H1 (cell line): ENCODE measurements at regions not wholly inside any gene's neighbourhood (a gene's known extent, or its start where the extent isn't known, plus 50 kb on each side); places are given as distances from the start of the nearest gene placed in this dataset.

Experiments
- CTCF ChIA-PET: fragments of 300-600 bp; sonication (Branson Sonifier 250); formaldehyde crosslinking; loops from one replicate; lab custom pipeline; 2021; ENCODE audit not compliant: partially characterized antibody; lab: Charles Lee
- POLR2A ChIA-PET: fragments of 300-600 bp; sonication (Branson Sonifier 250); formaldehyde crosslinking; loops from one replicate; lab custom pipeline; 2021; ENCODE audit warnings: inconsistent platforms; ENCODE audit not compliant: partially characterized antibody; lab: Charles Lee
- DNase-seq, 2 experiments: peaks; one replicate each; pipeline versions ENCODE4 v3.0.0 to v3.0.0-alpha.2; 2010 to 2022; ENCODE audit warnings: low spot score in 2 of 2, low read depth in 1 of 2, mixed read lengths in 1 of 2
- FAIRE-seq: peaks from 2 replicates; lab custom pipeline; 2011; peaks lifted over from hg19 to GRCh38; lab: Jason Lieb, UNC
- H2AFZ ChIP-seq: 2 replicates; pipeline ENCODE4 v1.8.1; 2012; ENCODE audit warnings: low read length, inconsistent platforms
- H2AK5ac ChIP-seq: 2 replicates; pipeline ENCODE4 v1.6.1; 2013; ENCODE audit warnings: low read depth, low read length
- H2BK120ac ChIP-seq: replicated peaks from 2 replicates; pipeline ENCODE3; 2013; ENCODE audit warnings: low read depth, low read length, inconsistent platforms
- H2BK12ac ChIP-seq: 2 replicates; pipeline ENCODE4 v1.6.1; 2013; ENCODE audit warnings: low read depth, low read length
- H2BK15ac ChIP-seq: 2 replicates; pipeline ENCODE4 v1.6.1; 2013; ENCODE audit warnings: low read length
- H2BK20ac ChIP-seq: 2 replicates; pipeline ENCODE4 v1.6.1; 2013; ENCODE audit warnings: low read length
- H2BK5ac ChIP-seq: 2 replicates; pipeline ENCODE4 v1.6.1; 2013; ENCODE audit warnings: low read depth, low read length
- H3K14ac ChIP-seq: 2 replicates; pipeline ENCODE4 v1.6.1; 2013; ENCODE audit warnings: inconsistent platforms; ENCODE audit not compliant: insufficient read length
- H3K18ac ChIP-seq: 2 replicates; pipeline ENCODE4 v1.6.1; 2013; ENCODE audit warnings: low read length; ENCODE audit errors: extremely low read depth
- H3K23ac ChIP-seq: 2 replicates; pipeline ENCODE4 v1.6.1; 2013; ENCODE audit warnings: inconsistent platforms; ENCODE audit not compliant: insufficient read length
- H3K23me2 ChIP-seq: 2 replicates; pipeline ENCODE4 v1.6.1; 2013; ENCODE audit warnings: low read depth, low read length
- H3K27ac ChIP-seq: 2 replicates; pipeline ENCODE4 v1.6.1; 2011; ENCODE audit warnings: low read depth, low read length, inconsistent platforms
- H3K27me3 ChIP-seq, 4 experiments: replicated peaks in 1 of 4; 1 replicate in 1 of 4; 2 replicates in 3 of 4; pipeline versions ENCODE4 v1.6.1 to v1.8.1; 2011 to 2013; ENCODE audit warnings: low read length in 3 of 4, mild to moderate bottlenecking in 3 of 4, inconsistent platforms in 2 of 4, mixed read lengths in 2 of 4, moderate library complexity in 1 of 4; ENCODE audit not compliant: control insufficient read depth in 3 of 4, insufficient read depth in 3 of 4; ENCODE audit errors: extremely low read depth in 1 of 4
- H3K36me3 ChIP-seq, 4 experiments: 2 replicates each; pipeline versions ENCODE4 v1.6.1 to v1.8.1; 2011 to 2013; ENCODE audit warnings: mild to moderate bottlenecking in 4 of 4, low read length in 3 of 4, moderate library complexity in 2 of 4, control low read depth in 1 of 4, inconsistent platforms in 1 of 4; ENCODE audit not compliant: insufficient read depth in 4 of 4, control insufficient read depth in 2 of 4
- H3K4ac ChIP-seq: replicated peaks from 2 replicates; pipeline ENCODE3; 2013; ENCODE audit warnings: low read length, low read depth, mixed read lengths, inconsistent platforms; ENCODE audit not compliant: insufficient read length
- H3K4me1 ChIP-seq, 4 experiments: replicated peaks in 1 of 4; 1 replicate in 1 of 4; 2 replicates in 3 of 4; pipeline versions ENCODE4 v1.6.1 to v1.8.1; 2011 to 2013; ENCODE audit warnings: low read length in 3 of 4, inconsistent platforms in 2 of 4, mixed read lengths in 1 of 4; ENCODE audit not compliant: insufficient read depth in 4 of 4, control insufficient read depth in 3 of 4
- H3K4me2 ChIP-seq, 2 experiments: 2 replicates each; pipeline versions ENCODE4 v1.6.1 to v1.8.1; 2011 to 2013; ENCODE audit warnings: low read depth in 2 of 2, low read length in 2 of 2, control low read depth in 1 of 2, inconsistent platforms in 1 of 2, mild to moderate bottlenecking in 1 of 2; ENCODE audit not compliant: insufficient read depth in 1 of 2
- H3K4me3 ChIP-seq, 4 experiments: fragments of 200-600, 300-600 bp in 1 of 4; sonication (generic), shearing (Covaris generic), sonication (Bioruptor Twin) in 1 of 4; 2 replicates each; pipeline versions ENCODE4 v1.5.1 to v1.8.1; 2011 to 2016; ENCODE audit warnings: low read length in 4 of 4, low read depth in 3 of 4, control low read depth in 2 of 4, inconsistent platforms in 2 of 4, mild to moderate bottlenecking in 2 of 4, mixed read lengths in 1 of 4, moderate library complexity in 1 of 4; ENCODE audit not compliant: insufficient read depth in 2 of 4; ENCODE audit errors: extremely low read depth in 1 of 4
- H3K56ac ChIP-seq: replicated peaks from 2 replicates; pipeline ENCODE3; 2013; ENCODE audit warnings: low read depth, mild to moderate bottlenecking, mixed read lengths, low read length, inconsistent platforms; ENCODE audit not compliant: insufficient read length
- H3K79me1 ChIP-seq: 2 replicates; pipeline ENCODE4 v1.6.1; 2013; ENCODE audit warnings: low read depth, low read length, control low read depth
- H3K79me2 ChIP-seq, 2 experiments: 2 replicates each; pipeline versions ENCODE4 v1.6.1 to v1.8.1; 2012 to 2013; ENCODE audit warnings: low read length in 2 of 2, mild to moderate bottlenecking in 2 of 2, inconsistent platforms in 1 of 2; ENCODE audit not compliant: insufficient read depth in 2 of 2, control insufficient read depth in 1 of 2
- H3K9ac ChIP-seq, 4 experiments: replicated peaks in 1 of 4; 1 replicate in 1 of 4; 2 replicates in 3 of 4; pipeline versions ENCODE4 v1.6.1 to v1.8.1; 2011 to 2013; ENCODE audit warnings: low read depth in 3 of 4, low read length in 3 of 4, control low read depth in 2 of 4, mild to moderate bottlenecking in 2 of 4, moderate library complexity in 2 of 4, inconsistent platforms in 1 of 4; ENCODE audit errors: extremely low read depth in 1 of 4
- H3K9me3 ChIP-seq, 2 experiments: 2 replicates each; pipeline versions ENCODE4 v1.6.1 to v1.8.1; 2012 to 2013; ENCODE audit warnings: mild to moderate bottlenecking in 2 of 2, moderate library complexity in 2 of 2, control low read depth in 1 of 2, inconsistent platforms in 1 of 2, low read depth in 1 of 2, low read length in 1 of 2, mixed read lengths in 1 of 2; ENCODE audit not compliant: insufficient read depth in 2 of 2
- H4K20me1 ChIP-seq, 2 experiments: replicated peaks in 1 of 2; 2 replicates each; pipeline versions ENCODE3 to v1.8.1; 2011 to 2013; ENCODE audit warnings: inconsistent platforms in 2 of 2, low read length in 2 of 2, mild to moderate bottlenecking in 1 of 2; ENCODE audit not compliant: insufficient read depth in 2 of 2, control insufficient read depth in 1 of 2
- H4K5ac ChIP-seq: 2 replicates; pipeline ENCODE4 v1.6.1; 2013; ENCODE audit warnings: low read length, low read depth, mixed read lengths, inconsistent platforms; ENCODE audit not compliant: insufficient read length
- H4K8ac ChIP-seq: 2 replicates; pipeline ENCODE4 v1.8.0; 2013; ENCODE audit warnings: mild to moderate bottlenecking, moderate library complexity, low read length, inconsistent platforms; ENCODE audit not compliant: insufficient read depth; ENCODE audit errors: extremely low read depth
- H4K91ac ChIP-seq: replicated peaks from 2 replicates; pipeline ENCODE3; 2013; ENCODE audit warnings: low read length, mixed read lengths, inconsistent platforms; ENCODE audit not compliant: insufficient read length
- BCL11A ChIP-seq, 2 experiments: IDR thresholded peaks; one replicate each; pipeline ENCODE4 v1.6.1; 2011; ENCODE audit warnings: low read depth in 2 of 2, low read length in 2 of 2, mild to moderate bottlenecking in 2 of 2
- KDM1A ChIP-seq: fragments of 200-600, 300-600 bp; sonication (generic); IDR thresholded peaks from 2 replicates; pipeline ENCODE4 v1.7.1; 2016; ENCODE audit warnings: mild to moderate bottlenecking, low read length, borderline replicate concordance
- KDM4A ChIP-seq: IDR thresholded peaks from one replicate; pipeline ENCODE4 v1.7.1; 2012; ENCODE audit warnings: low read depth, mild to moderate bottlenecking, moderate library complexity, low read length, inconsistent platforms; ENCODE audit not compliant: severe bottlenecking
- MAFK ChIP-seq: IDR thresholded peaks from 2 replicates; pipeline ENCODE4 v1.6.1; 2012; ENCODE audit warnings: low read depth, mild to moderate bottlenecking, improper control_type of control experiment, low read length
- SIX5 ChIP-seq: IDR thresholded peaks from 2 replicates; pipeline ENCODE4 v1.6.1; 2011; ENCODE audit warnings: mild to moderate bottlenecking, low read depth, low read length
- SUZ12 ChIP-seq: fragments of 200-600 bp; sonication (generic); IDR thresholded peaks from 2 replicates; pipeline ENCODE4 v1.6.1; 2012; ENCODE audit warnings: mild to moderate bottlenecking, inconsistent platforms, low read length, moderate library complexity, mixed read lengths
- TEAD4 ChIP-seq: IDR thresholded peaks from 2 replicates; pipeline ENCODE4 v1.6.1; 2012; ENCODE audit warnings: low read depth, low read length, inconsistent platforms, mixed read lengths
- USF2 ChIP-seq: IDR thresholded peaks from 2 replicates; pipeline ENCODE4 v1.6.1; 2011; ENCODE audit warnings: low read length, improper control_type of control experiment
- WGBS, 2 experiments: shearing (Covaris generic) in 1 of 2; methylation state at CpG; one replicate each; pipeline versions ENCODE4 v1.1.6 to v1.1.7; 2013 to 2015; ENCODE audit warnings: low lambda C conversion rate in 2 of 2, mixed read lengths in 2 of 2, inconsistent platforms in 1 of 2, low coverage in 1 of 2, missing lambda C conversion rate in 1 of 2; ENCODE audit not compliant: insufficient replicate concordance in 2 of 2, insufficient coverage in 1 of 2, insufficient read length in 1 of 2; ENCODE audit errors: extremely low coverage in 1 of 2, missing lambda C conversion rate in 1 of 2; 5-methylcytosine and 5-hydroxymethylcytosine counted together
- TF ChIP-seq, protein P1 (sequence below): IDR thresholded peaks from 2 replicates; pipeline ENCODE4 v1.6.1; 2012; ENCODE audit warnings: inconsistent platforms

DNA sequence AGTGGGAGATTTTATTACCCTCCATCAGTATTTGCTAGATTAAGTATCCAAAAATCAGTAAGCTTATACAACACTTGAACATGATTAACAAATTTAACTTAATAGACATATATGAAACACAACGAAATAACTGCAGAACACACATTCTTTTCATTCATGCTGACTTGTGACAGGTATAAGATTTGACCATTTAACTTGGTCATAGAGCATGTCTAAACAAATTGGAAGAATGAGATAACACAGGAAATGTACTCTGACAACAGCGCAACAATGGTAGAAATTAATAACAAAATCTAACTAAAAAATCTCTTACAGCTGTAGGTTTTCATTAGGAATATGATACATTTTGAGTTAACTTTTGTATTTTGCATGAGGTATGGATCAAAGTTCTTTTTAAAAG is 62.4 kb upstream of the TTLL7 start:
- H3K27me3 ChIP-seq: no peaks in the 10 kb centered on the region
- no peak overlapping the region for H4K5ac ChIP-seq
- no peak for DNase-seq
- H2BK5ac ChIP-seq: no peak overlapping the region
- no peak overlapping the region for H2BK15ac ChIP-seq
- H2BK120ac ChIP-seq: no peak overlapping the region
- no peak overlapping the region for H4K91ac ChIP-seq
- H3K23ac ChIP-seq: no peak overlapping the region
- no peak overlapping the region for H3K4ac ChIP-seq
- 92% methylated on average over 2 of the region's 2 CpGs; no CpG with 5 or more reads in 1 of the 2 experiments for WGBS, 2 experiments
- H3K9ac ChIP-seq: no peak overlapping the region
- H4K20me1 ChIP-seq: no peaks in the 10 kb centered on the region
- ChIA-PET CTCF (no interaction called here), POLR2A (no interaction called here)
- no peak overlapping the region for H2AFZ ChIP-seq
- no peak overlapping the region for H2BK12ac ChIP-seq
- no peak overlapping the region for H3K14ac ChIP-seq
- no peak overlapping the region for H3K27ac ChIP-seq
- H3K4me2 ChIP-seq: no peak overlapping the region
- H4K8ac ChIP-seq: no peak overlapping the region
- H3K79me1 ChIP-seq: no peaks in the 10 kb centered on the region
- no peaks in the 10 kb centered on the region for H3K79me2 ChIP-seq
- H3K23me2 ChIP-seq: no peaks in the 10 kb centered on the region
- no peak overlapping the region for H2BK20ac ChIP-seq
- no peak for FAIRE-seq
- H3K36me3 ChIP-seq: no peaks in the 10 kb centered on the region
- no peak overlapping the region for H3K4me3 ChIP-seq
- H3K56ac ChIP-seq: no peak overlapping the region
- no peak overlapping the region for H3K18ac ChIP-seq
- no peaks in the 10 kb centered on the region for H3K4me1 ChIP-seq
- H3K9me3 ChIP-seq: no peaks in the 10 kb centered on the region
- no peak overlapping the region for H2AK5ac ChIP-seq
- no peak for TF ChIP-seq KDM4A
- TF ChIP-seq USF2: no peak
- no peak for TF ChIP-seq SUZ12
- TF ChIP-seq TEAD4: no peak
- TF ChIP-seq MAFK: no peak
- no peak for TF ChIP-seq SIX5
- no peak for TF ChIP-seq KDM1A
- no peak for TF ChIP-seq BCL11A (IDR thresholded peaks at IDR 0.05; ENCODE audit: low read depth in 2 of 2, low read length in 2 of 2)
- TF ChIP-seq, protein P1, sequence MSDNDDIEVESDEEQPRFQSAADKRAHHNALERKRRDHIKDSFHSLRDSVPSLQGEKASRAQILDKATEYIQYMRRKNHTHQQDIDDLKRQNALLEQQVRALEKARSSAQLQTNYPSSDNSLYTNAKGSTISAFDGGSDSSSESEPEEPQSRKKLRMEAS: no peak
